H9 (cell line): ENCODE measurements at regions not wholly inside any gene's neighbourhood (a gene's known extent, or its start where the extent isn't known, plus 50 kb on each side); places are given as distances from the start of the nearest gene placed in this dataset.
"Not testable (repeated sequence)": the region's sequence is repeated elsewhere in the genome, so short reads cannot be mapped to it uniquely, and the experiment has no call there.

Experiments used
- DNase-seq: peaks from one replicate; pipeline ENCODE4 v3.0.0-alpha.2; 2017
- H2AFZ ChIP-seq: one replicate; pipeline ENCODE4 v1.6.1; 2013; ENCODE audit warnings: mild to moderate bottlenecking, low read length, control low read depth, moderate library complexity
- H2AK5ac ChIP-seq: 2 replicates; pipeline ENCODE4 v1.6.1; 2013; ENCODE audit warnings: low read length, control low read depth, mixed read lengths; ENCODE audit not compliant: insufficient read length
- H2BK120ac ChIP-seq: one replicate; pipeline ENCODE4 v1.6.1; 2013; ENCODE audit warnings: low read depth, mild to moderate bottlenecking, low read length, control low read depth, inconsistent platforms; ENCODE audit not compliant: poor library complexity, severe bottlenecking
- H2BK12ac ChIP-seq: 2 replicates; pipeline ENCODE4 v1.6.1; 2013; ENCODE audit warnings: low read length, control low read depth, mixed read lengths, low read depth; ENCODE audit not compliant: insufficient read length
- H2BK15ac ChIP-seq: 2 replicates; pipeline ENCODE4 v1.6.1; 2013; ENCODE audit warnings: low read depth, low read length, control low read depth
- H2BK20ac ChIP-seq: one replicate; pipeline ENCODE4 v1.6.1; 2013; ENCODE audit warnings: low read depth, mild to moderate bottlenecking, low read length, control low read depth, inconsistent platforms; ENCODE audit not compliant: poor library complexity, severe bottlenecking
- H2BK5ac ChIP-seq: 2 replicates; pipeline ENCODE4 v1.6.1; 2013; ENCODE audit warnings: low read length, control low read depth, mixed read lengths; ENCODE audit not compliant: insufficient read length
- H3K14ac ChIP-seq: 2 replicates; pipeline ENCODE4 v1.6.1; 2013; ENCODE audit warnings: low read length, control low read depth; ENCODE audit not compliant: insufficient read depth
- H3K18ac ChIP-seq: 2 replicates; pipeline ENCODE4 v1.6.1; 2013; ENCODE audit warnings: low read depth, mild to moderate bottlenecking, mixed read lengths, low read length, control low read depth; ENCODE audit not compliant: insufficient read length
- H3K23ac ChIP-seq: 2 replicates; pipeline ENCODE4 v1.6.1; 2013; ENCODE audit warnings: low read length, control low read depth, mixed read lengths, low read depth; ENCODE audit not compliant: insufficient read length
- H3K23me2 ChIP-seq: 2 replicates; pipeline ENCODE4 v1.6.1; 2013; ENCODE audit warnings: low read depth, mild to moderate bottlenecking, mixed read lengths, low read length, control low read depth; ENCODE audit not compliant: insufficient read length, poor library complexity, severe bottlenecking
- H3K27ac ChIP-seq: 2 replicates; pipeline ENCODE4 v1.5.1; 2013; ENCODE audit warnings: low read length, control low read depth, mixed read lengths, low read depth; ENCODE audit not compliant: insufficient read length
- H3K27me3 ChIP-seq: 2 replicates; pipeline ENCODE4 v1.6.1; 2013; ENCODE audit warnings: low read length, control low read depth, inconsistent platforms; ENCODE audit not compliant: insufficient read depth
- H3K4ac ChIP-seq: 2 replicates; pipeline ENCODE4 v1.6.1; 2013; ENCODE audit warnings: low read depth, mild to moderate bottlenecking, control low read depth, inconsistent platforms, low read length, moderate library complexity
- H3K4me1 ChIP-seq: 2 replicates; pipeline ENCODE4 v1.6.1; 2013; ENCODE audit warnings: low read length, control low read depth, inconsistent platforms; ENCODE audit not compliant: insufficient read depth
- H3K4me2 ChIP-seq: 2 replicates; pipeline ENCODE4 v1.6.1; 2013; ENCODE audit warnings: low read length, control low read depth, mixed read lengths; ENCODE audit not compliant: insufficient read length, insufficient read depth
- H3K56ac ChIP-seq: 2 replicates; pipeline ENCODE4 v1.6.1; 2013; ENCODE audit warnings: low read depth, mild to moderate bottlenecking, mixed read lengths, low read length, control low read depth; ENCODE audit not compliant: insufficient read length
- H3K79me1 ChIP-seq: 2 replicates; pipeline ENCODE4 v1.6.1; 2013; ENCODE audit warnings: low read depth, mild to moderate bottlenecking, moderate library complexity, low read length, control low read depth, inconsistent platforms; ENCODE audit not compliant: insufficient read depth, poor library complexity, severe bottlenecking
- H3K79me2 ChIP-seq: 2 replicates; pipeline ENCODE4 v1.6.1; 2013; ENCODE audit warnings: low read length, control low read depth, inconsistent platforms; ENCODE audit not compliant: insufficient read depth
- H3K9ac ChIP-seq: 2 replicates; pipeline ENCODE4 v1.6.1; 2013; ENCODE audit warnings: low read length, control low read depth, mixed read lengths; ENCODE audit not compliant: insufficient read length; ENCODE audit errors: extremely low read depth
- H3K9me3 ChIP-seq: one replicate; pipeline ENCODE4 v1.6.1; 2013; ENCODE audit warnings: low read depth, low read length, inconsistent platforms; ENCODE audit not compliant: control insufficient read depth
- H3T11ph ChIP-seq: one replicate; pipeline ENCODE4 v1.6.1; 2013; ENCODE audit warnings: mild to moderate bottlenecking, low read length, control low read depth, inconsistent platforms
- H4K20me1 ChIP-seq: one replicate; pipeline ENCODE4 v1.6.1; 2013; ENCODE audit not compliant: control insufficient read depth, insufficient read length, insufficient read depth
- H4K5ac ChIP-seq: 2 replicates; pipeline ENCODE4 v1.6.1; 2013; ENCODE audit warnings: low read depth, mild to moderate bottlenecking, mixed read lengths, low read length, control low read depth; ENCODE audit not compliant: insufficient read length
- H4K8ac ChIP-seq: replicated peaks from 2 replicates; pipeline ENCODE4 v1.6.1; 2013; ENCODE audit warnings: low read length, control low read depth, mixed read lengths, low read depth; ENCODE audit not compliant: insufficient read length
- H4K91ac ChIP-seq: 2 replicates; pipeline ENCODE4 v1.6.1; 2013; ENCODE audit warnings: low read depth, mild to moderate bottlenecking, moderate library complexity, mixed read lengths, low read length, control low read depth; ENCODE audit not compliant: insufficient read length
- H3K27ac Mint-ChIP-seq, 3 experiments: 2 replicates in 2 of 3; 3 replicates in 1 of 3; pipeline ENCODE4 v1.8.0; 2020 to 2021; ENCODE audit warnings: mixed read lengths in 3 of 3, mild to moderate bottlenecking in 1 of 3, moderate library complexity in 1 of 3
- H3K27me3 Mint-ChIP-seq: 2 replicates; pipeline ENCODE4 v1.8.0; 2021; ENCODE audit warnings: low read depth, mild to moderate bottlenecking, moderate library complexity, mixed read lengths
- H3K36me3 Mint-ChIP-seq, 3 experiments: 2 replicates in 2 of 3; 3 replicates in 1 of 3; pipeline ENCODE4 v1.8.0; 2020 to 2021; ENCODE audit warnings: low read depth in 3 of 3, mixed read lengths in 3 of 3; ENCODE audit not compliant: insufficient read depth in 1 of 3
- H3K4me1 Mint-ChIP-seq, 2 experiments: 2 replicates each; pipeline ENCODE4 v1.8.0; 2020; ENCODE audit warnings: mixed read lengths in 2 of 2
- H3K4me3 Mint-ChIP-seq, 2 experiments: 2 replicates in 1 of 2; 3 replicates in 1 of 2; pipeline ENCODE4 v1.8.0; 2020 to 2021; ENCODE audit warnings: mild to moderate bottlenecking in 2 of 2, mixed read lengths in 2 of 2, moderate library complexity in 1 of 2
- H3K9me3 Mint-ChIP-seq, 2 experiments: 2 replicates in 1 of 2; 3 replicates in 1 of 2; pipeline ENCODE4 v1.8.0; 2020; ENCODE audit warnings: mild to moderate bottlenecking in 2 of 2, mixed read lengths in 2 of 2, moderate library complexity in 1 of 2

- H3K18ac ChIP-seq, H3T11ph ChIP-seq, H3K4ac ChIP-seq, H2BK12ac ChIP-seq, H2AK5ac ChIP-seq, H3K23ac ChIP-seq, H2AFZ ChIP-seq, H3K4me2 ChIP-seq, H2BK20ac ChIP-seq, H3K27ac ChIP-seq, H3K56ac ChIP-seq, H4K91ac ChIP-seq, H4K20me1 ChIP-seq, H3K4me1 Mint-ChIP-seq, H2BK5ac ChIP-seq, H3K4me3 Mint-ChIP-seq, H4K8ac ChIP-seq, H4K5ac ChIP-seq, H3K79me2 ChIP-seq, H3K27ac Mint-ChIP-seq, H2BK120ac ChIP-seq, H3K9ac ChIP-seq, H2BK15ac ChIP-seq, H3K27me3 Mint-ChIP-seq, H3K4me1 ChIP-seq, H3K79me1 ChIP-seq, H3K23me2 ChIP-seq, H3K27me3 ChIP-seq, H3K9me3 ChIP-seq, DNase-seq, H3K14ac ChIP-seq: not testable (repeated sequence)
- Mint-ChIP-seq H3K9me3 (peaks cover 35 to 51% of the 10 kb centered on the region in 2 experiments), H3K36me3 (peaks cover 21 to 37% (median 34%) of the 10 kb centered on the region in 3 experiments)
These were observed 1272.9 kb upstream of the CITED2 start for GRCh38 chr6:140647322-140647721.
